Right atrium auricular region (tissue), 2 donors: ENCODE measurements at regions not wholly inside any gene's neighbourhood (a gene's known extent, or its start where the extent isn't known, plus 50 kb on each side); places are given as distances from the start of the nearest gene placed in this dataset.
A peak's percentile ranks its signal among the peaks of the same experiment; 100 is the strongest.

ENCODE experiments used
- DNase-seq: peaks from one replicate; pipeline ENCODE4 v3.0.0-alpha.2; 2019; ENCODE audit warnings: low spot score
- H3K27ac ChIP-seq, 2 donors: fragments of 200-600 bp; sonication (generic); 1 replicate in 1 of 2; 2 replicates in 1 of 2; pipeline ENCODE4 v1.5.1; 2016 to 2019
- H3K27me3 ChIP-seq, 2 donors: fragments of 200-600 bp; sonication (generic); one replicate each; pipeline versions ENCODE4 v1.5.1 to v1.6.0; 2017 to 2019
- H3K36me3 ChIP-seq: fragments of 200-600 bp; sonication (generic); one replicate; pipeline ENCODE4 v1.5.1; 2016
- H3K4me1 ChIP-seq, 2 donors: fragments of 200-600 bp; sonication (generic); one replicate each; pipeline versions ENCODE4 v1.5.1 to v1.6.0; 2017 to 2019
- H3K4me3 ChIP-seq, 2 donors: fragments of 200-600 bp; sonication (generic); 1 replicate in 1 of 2; 2 replicates in 1 of 2; pipeline ENCODE4 v1.5.1; 2017 to 2019; ENCODE audit warnings: mild to moderate bottlenecking in 1 of 2, moderate library complexity in 1 of 2
- H3K9me3 ChIP-seq, 2 donors: fragments of 200-600 bp; sonication (generic); one replicate each; pipeline ENCODE4 v1.5.1; 2019
- CTCF ChIP-seq, 2 donors: fragments of 200-600 bp; sonication (generic); IDR thresholded peaks; one replicate each; pipeline ENCODE4 v1.5.1; 2019; ENCODE audit warnings: antibody characterized with exemption in 2 of 2

GRCh38 chr12:114483996-114484395 lies 78.1 kb upstream of the TBX5 start:
- TF ChIP-seq CTCF (IDR thresholded peaks at IDR 0.05), result no peak
- peaks cover 0 to 5% of the 10 kb centered on the region in 2 donors for H3K27me3 ChIP-seq

GRCh38 chr12:114481200-114481535 lies 75.2 kb upstream of the TBX5 start:
- Histone ChIP-seq H3K4me1 (peaks cover 0 to 30% of the 10 kb centered on the region in 2 donors), H3K36me3 (no peaks in the 10 kb centered on the region), H3K4me3 (peak overlapping the region in 1 of 2 donors; percentile 50), H3K9me3 (no peaks in the 10 kb centered on the region), H3K27ac (no peak overlapping the region), H3K27me3 (peaks cover 0 to 5% of the 10 kb centered on the region in 2 donors)
- no peak for TF ChIP-seq CTCF (IDR thresholded peaks at IDR 0.05)
- DNase-seq, result no peak

More at GRCh38 chr12:114483996-114484395, 78.1 kb upstream of the TBX5 start:
- Histone ChIP-seq H3K9me3 (no peaks in the 10 kb centered on the region), H3K4me3 (no peak overlapping the region), H3K27ac (no peak overlapping the region), H3K4me1 (peaks cover 0 to 23% of the 10 kb centered on the region in 2 donors), H3K36me3 (no peaks in the 10 kb centered on the region)
- DNase-seq, result no peak

- H3K27ac ChIP-seq, result peak overlapping the region; percentile 41 to 52
- no peaks in the 10 kb centered on the region for H3K9me3 ChIP-seq
- peaks cover 0 to 5% of the 10 kb centered on the region in 2 donors for H3K27me3 ChIP-seq
- peak overlapping the region; percentile 45 to 50 for H3K4me3 ChIP-seq
- no peak for DNase-seq
- TF ChIP-seq CTCF (IDR thresholded peaks at IDR 0.05), result no peak
- no peaks in the 10 kb centered on the region for H3K36me3 ChIP-seq
- H3K4me1 ChIP-seq, result peaks cover 0 to 30% of the 10 kb centered on the region in 2 donors
Measured at GRCh38 chr12:114480337-114481199, 74.6 kb upstream of the TBX5 start.

- TF ChIP-seq CTCF (IDR thresholded peaks at IDR 0.05), result no peak
- Histone ChIP-seq H3K27me3 (peaks cover 0 to 5% of the 10 kb centered on the region in 2 donors), H3K4me3 (peak overlapping the region; percentile 45 to 50), H3K4me1 (peaks cover 0 to 30% of the 10 kb centered on the region in 2 donors), H3K36me3 (no peaks in the 10 kb centered on the region), H3K27ac (peak overlapping the region; percentile 41 to 52), H3K9me3 (no peaks in the 10 kb centered on the region)
- no peak for DNase-seq
Measured at GRCh38 chr12:114479831-114480230, 73.9 kb upstream of the TBX5 start.

- Histone ChIP-seq H3K27me3 (peaks cover 0 to 5% of the 10 kb centered on the region in 2 donors), H3K4me1 (peaks cover 0 to 30% of the 10 kb centered on the region in 2 donors), H3K36me3 (no peaks in the 10 kb centered on the region), H3K9me3 (no peaks in the 10 kb centered on the region), H3K4me3 (no peak overlapping the region), H3K27ac (peak overlapping the region in 1 of 2 donors; percentile 41)
- no peak for DNase-seq
- TF ChIP-seq CTCF (IDR thresholded peaks at IDR 0.05), result no peak
Measured at GRCh38 chr12:114478865-114479264, 72.9 kb upstream of the TBX5 start.
